Rectal smooth muscle tissue (tissue), 1 donor: ENCODE measurements at regions not wholly inside any gene's neighbourhood (a gene's known extent, or its start where the extent isn't known, plus 50 kb on each side); places are given as distances from the start of the nearest gene placed in this dataset.
"Not testable (repeated sequence)": the region's sequence is repeated elsewhere in the genome, so short reads cannot be mapped to it uniquely, and the experiment has no call there.

Source experiments
- H3K27ac ChIP-seq: one replicate; pipeline ENCODE4 v1.7.0; 2013; ENCODE audit warnings: low read depth, low read length, inconsistent platforms
- H3K27me3 ChIP-seq: one replicate; pipeline ENCODE4 v1.7.0; 2013; ENCODE audit warnings: low read length; ENCODE audit not compliant: control insufficient read depth, insufficient read depth
- H3K36me3 ChIP-seq: one replicate; pipeline ENCODE4 v1.7.0; 2013; ENCODE audit warnings: low read length; ENCODE audit not compliant: control insufficient read depth, insufficient read depth
- H3K4me1 ChIP-seq: one replicate; pipeline ENCODE4 v1.7.0; 2013; ENCODE audit warnings: low read length; ENCODE audit not compliant: control insufficient read depth, insufficient read depth
- H3K4me3 ChIP-seq: one replicate; pipeline ENCODE4 v1.7.0; 2013; ENCODE audit warnings: low read length
- H3K9ac ChIP-seq: one replicate; pipeline ENCODE4 v1.7.0; 2013; ENCODE audit warnings: low read length

GRCh38 chr10:90294821-90295540 lies 562.9 kb downstream of the HTR7 start:
- not testable (repeated sequence) for H3K9ac ChIP-seq, H3K36me3 ChIP-seq, H3K27ac ChIP-seq, H3K4me3 ChIP-seq, H3K27me3 ChIP-seq, H3K4me1 ChIP-seq

- H3K4me3 ChIP-seq, H3K9ac ChIP-seq, H3K36me3 ChIP-seq, H3K27ac ChIP-seq, H3K27me3 ChIP-seq, H3K4me1 ChIP-seq: not testable (repeated sequence)
Observed at GRCh38 chr10:90302031-90302430, 555.8 kb downstream of the HTR7 start.

GRCh38 chr10:90302758-90303481 lies 554.9 kb downstream of the HTR7 start:
- no peaks in the 10 kb centered on the region for H3K27me3 ChIP-seq
- no peak overlapping the region for H3K4me3 ChIP-seq
- H3K4me1 ChIP-seq = no peaks in the 10 kb centered on the region
- no peaks in the 10 kb centered on the region for H3K36me3 ChIP-seq
- H3K9ac ChIP-seq = no peak overlapping the region
- H3K27ac ChIP-seq = no peak overlapping the region

- no peak overlapping the region for H3K27ac ChIP-seq
- no peak overlapping the region for H3K9ac ChIP-seq
- H3K27me3 ChIP-seq = no peaks in the 10 kb centered on the region
- no peak overlapping the region for H3K4me3 ChIP-seq
- no peaks in the 10 kb centered on the region for H3K36me3 ChIP-seq
- no peaks in the 10 kb centered on the region for H3K4me1 ChIP-seq
Observed at GRCh38 chr10:90304533-90304932, 553.3 kb downstream of the HTR7 start.

GRCh38 chr10:90306187-90306586 lies 551.7 kb downstream of the HTR7 start:
- H3K36me3 ChIP-seq = no peaks in the 10 kb centered on the region
- H3K9ac ChIP-seq = no peak overlapping the region
- no peaks in the 10 kb centered on the region for H3K4me1 ChIP-seq
- H3K27ac ChIP-seq = no peak overlapping the region
- no peak overlapping the region for H3K4me3 ChIP-seq
- no peaks in the 10 kb centered on the region for H3K27me3 ChIP-seq

- no peak overlapping the region for H3K4me3 ChIP-seq
- H3K27ac ChIP-seq = no peak overlapping the region
- H3K36me3 ChIP-seq = no peaks in the 10 kb centered on the region
- no peaks in the 10 kb centered on the region for H3K27me3 ChIP-seq
- no peaks in the 10 kb centered on the region for H3K4me1 ChIP-seq
- H3K9ac ChIP-seq = no peak overlapping the region
Observed at GRCh38 chr10:90308223-90308622, 549.6 kb downstream of the HTR7 start.

GRCh38 chr10:90313576-90314325 lies 544.1 kb downstream of the HTR7 start:
- no peak overlapping the region for H3K9ac ChIP-seq
- no peak overlapping the region for H3K27ac ChIP-seq
- H3K4me3 ChIP-seq = no peak overlapping the region
- no peaks in the 10 kb centered on the region for H3K36me3 ChIP-seq
- no peaks in the 10 kb centered on the region for H3K27me3 ChIP-seq
- H3K4me1 ChIP-seq = no peaks in the 10 kb centered on the region

- Histone ChIP-seq H3K27ac (no peak overlapping the region), H3K4me3 (no peak overlapping the region), H3K36me3 (no peaks in the 10 kb centered on the region), H3K4me1 (no peaks in the 10 kb centered on the region), H3K9ac (no peak overlapping the region), H3K27me3 (no peaks in the 10 kb centered on the region)
Observed at GRCh38 chr10:90314718-90315117, 543.1 kb downstream of the HTR7 start.

- Histone ChIP-seq H3K4me3 (no peak overlapping the region), H3K27me3 (no peaks in the 10 kb centered on the region), H3K36me3 (no peaks in the 10 kb centered on the region), H3K4me1 (no peaks in the 10 kb centered on the region), H3K9ac (no peak overlapping the region), H3K27ac (no peak overlapping the region)
Observed at GRCh38 chr10:90317172-90317571, 540.7 kb downstream of the HTR7 start.

GRCh38 chr10:90318659-90319058 lies 539.2 kb downstream of the HTR7 start:
- Histone ChIP-seq H3K9ac (no peak overlapping the region), H3K36me3 (no peaks in the 10 kb centered on the region), H3K4me1 (no peaks in the 10 kb centered on the region), H3K27me3 (no peaks in the 10 kb centered on the region), H3K27ac (no peak overlapping the region), H3K4me3 (no peak overlapping the region)

GRCh38 chr10:90319188-90319914 lies 538.5 kb downstream of the HTR7 start:
- Histone ChIP-seq H3K4me3 (no peak overlapping the region), H3K27me3 (no peaks in the 10 kb centered on the region), H3K36me3 (no peaks in the 10 kb centered on the region), H3K27ac (no peak overlapping the region), H3K9ac (no peak overlapping the region), H3K4me1 (no peaks in the 10 kb centered on the region)

GRCh38 chr10:90321132-90321816 lies 536.6 kb downstream of the HTR7 start:
- Histone ChIP-seq H3K9ac (no peak overlapping the region), H3K4me3 (no peak overlapping the region), H3K4me1 (no peaks in the 10 kb centered on the region), H3K27me3 (no peaks in the 10 kb centered on the region), H3K27ac (no peak overlapping the region), H3K36me3 (no peaks in the 10 kb centered on the region)
